ENCODE measurements at regions not wholly inside any gene's neighbourhood (a gene's known extent, or its start where the extent isn't known, plus 50 kb on each side); places are given as distances from the start of the nearest gene placed in this dataset.
"Not testable (repeated sequence)": the region's sequence is repeated elsewhere in the genome, so short reads cannot be mapped to it uniquely, and the experiment has no call there.

DNA sequence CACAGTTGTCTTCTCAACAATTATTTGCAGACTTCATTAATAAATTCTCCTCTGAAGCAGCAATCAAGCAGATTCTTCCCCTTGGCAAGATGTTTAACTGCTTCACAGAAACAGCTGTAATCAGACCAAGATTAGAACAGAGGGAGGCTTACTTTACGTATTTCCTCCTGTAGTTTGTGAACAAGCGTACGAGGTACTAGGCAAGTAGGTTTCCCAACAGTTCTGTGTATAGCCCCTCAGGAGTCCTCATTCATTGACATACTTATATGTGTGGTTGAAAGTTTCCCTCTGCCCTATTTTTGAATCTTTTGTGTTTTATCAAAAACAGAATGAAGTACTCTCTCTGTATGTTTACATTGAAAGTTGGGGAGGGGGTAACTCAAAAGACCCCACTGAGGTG lies 128.0 kb downstream of the SPATA31D1 start:
- no peak for DNase-seq (ENCODE audit: low spot score)

DNA sequence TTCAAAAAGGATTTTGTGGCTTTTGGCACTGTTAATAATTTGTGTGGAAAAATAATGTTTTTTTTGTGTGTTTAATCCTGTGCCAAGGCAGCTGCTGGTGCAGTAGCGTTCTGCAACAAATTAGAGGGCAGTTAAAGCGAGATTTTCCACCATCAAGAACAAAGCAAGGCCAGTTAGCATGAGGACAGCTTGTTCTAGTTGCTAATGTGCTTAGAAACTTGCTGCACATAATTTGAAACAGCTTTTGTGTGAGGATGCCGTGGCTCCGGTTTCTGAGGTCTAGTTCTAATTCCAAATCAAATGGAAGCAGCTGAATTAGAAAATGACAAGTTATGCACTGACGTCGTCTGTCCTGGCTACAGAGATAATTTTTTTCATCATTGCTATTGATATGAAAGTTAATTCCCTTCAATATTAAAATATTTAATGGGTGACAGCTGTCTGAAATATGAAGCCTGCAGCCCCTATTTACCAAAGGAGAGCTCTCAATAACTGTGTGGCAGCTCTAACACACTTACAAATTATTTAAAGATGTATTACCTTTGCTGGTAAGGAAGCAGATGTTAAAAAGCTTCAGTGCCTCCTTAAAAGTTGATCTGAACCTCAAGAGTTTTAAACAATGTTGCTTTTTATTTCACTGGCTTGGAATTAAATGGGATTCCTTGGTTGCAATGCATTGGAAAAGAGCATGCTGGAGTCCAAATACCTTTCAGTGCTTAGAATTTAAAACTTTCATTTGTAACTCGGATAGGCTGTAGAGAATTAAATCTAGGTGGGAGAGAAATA lies 128.6 kb downstream of the SPATA31D1 start:
- no peak for DNase-seq (ENCODE audit: low spot score)

DNA sequence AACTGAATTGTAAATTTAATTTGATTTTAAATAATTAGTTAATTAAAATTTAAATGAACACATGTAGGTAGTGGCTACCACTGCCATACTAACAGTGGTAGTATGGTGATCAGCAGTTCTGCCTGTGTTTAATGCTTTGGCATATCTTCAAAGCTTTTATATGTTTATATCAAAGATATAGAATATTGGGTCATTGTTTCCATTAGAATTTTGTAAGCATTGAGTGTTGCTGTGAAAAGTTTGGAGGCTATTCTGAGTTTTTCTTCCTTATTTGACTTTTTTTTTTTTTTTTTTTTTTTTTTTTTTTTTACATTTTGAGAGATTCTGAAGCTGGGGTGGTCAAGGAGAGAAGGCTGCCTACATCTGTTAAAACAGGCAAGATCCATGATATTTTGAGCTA lies 134.2 kb downstream of the SPATA31D1 start:
- DNase-seq (ENCODE audit: low spot score), result no peak

DNA sequence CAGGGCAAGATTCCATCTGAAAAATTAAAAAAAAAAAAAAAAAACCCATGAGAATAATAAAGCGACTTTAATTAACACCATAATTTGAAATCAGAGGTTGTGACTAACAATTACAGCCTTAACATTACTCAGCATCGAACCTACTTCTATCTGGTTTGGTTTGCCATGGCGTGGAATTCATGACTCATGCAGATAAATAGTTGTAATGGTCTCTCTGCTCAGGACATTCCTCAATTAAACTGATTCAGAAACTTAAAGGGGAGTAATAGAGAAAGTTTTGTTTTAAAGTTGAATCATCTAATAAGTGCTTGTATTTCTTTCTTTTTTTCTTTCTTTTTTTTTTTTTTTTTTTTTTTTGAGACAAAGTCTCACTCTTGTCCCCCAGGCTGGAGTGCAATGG lies 135.5 kb downstream of the SPATA31D1 start:
- no peak for DNase-seq (ENCODE audit: low spot score)

DNA sequence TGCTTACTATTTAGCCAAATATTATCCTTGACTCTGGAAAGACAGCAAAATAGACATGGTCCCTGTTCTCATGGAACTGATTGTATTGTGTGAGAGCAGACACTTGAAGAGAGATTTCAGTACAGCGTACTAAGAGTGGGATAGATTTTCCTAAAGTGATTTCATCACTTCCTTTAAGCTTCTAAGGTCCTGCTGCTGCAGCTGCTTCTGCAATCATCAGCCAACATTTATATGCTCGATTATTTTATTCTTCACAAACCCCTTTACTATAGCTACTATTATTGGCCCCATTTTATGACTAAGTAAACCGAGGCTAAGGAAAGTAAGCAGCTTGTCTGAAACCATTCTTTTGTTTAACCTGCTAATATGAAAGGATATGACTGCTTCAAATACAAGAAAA lies 137.7 kb downstream of the SPATA31D1 start:
- DNase-seq (ENCODE audit: low spot score), result no peak

DNA sequence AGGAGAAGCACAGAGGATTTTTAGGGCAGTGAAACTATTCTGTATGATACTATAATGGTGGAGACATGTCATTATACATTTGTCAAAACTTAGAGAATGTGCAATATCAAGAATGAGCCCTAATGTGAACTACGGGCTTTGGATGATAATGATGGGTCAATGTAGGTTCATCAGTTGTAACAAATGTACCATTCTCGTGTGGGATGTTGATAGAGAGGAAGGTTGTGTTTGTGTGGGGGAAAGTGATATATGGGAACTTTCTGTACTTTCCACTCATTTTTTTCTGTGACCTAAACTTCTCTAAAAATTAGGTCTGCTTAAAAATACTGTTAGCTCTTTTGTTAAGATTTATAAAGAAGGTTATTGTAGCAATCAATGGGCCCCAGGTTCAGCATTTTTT lies 138.9 kb downstream of the SPATA31D1 start:
- no peak for DNase-seq (ENCODE audit: low spot score)

DNA sequence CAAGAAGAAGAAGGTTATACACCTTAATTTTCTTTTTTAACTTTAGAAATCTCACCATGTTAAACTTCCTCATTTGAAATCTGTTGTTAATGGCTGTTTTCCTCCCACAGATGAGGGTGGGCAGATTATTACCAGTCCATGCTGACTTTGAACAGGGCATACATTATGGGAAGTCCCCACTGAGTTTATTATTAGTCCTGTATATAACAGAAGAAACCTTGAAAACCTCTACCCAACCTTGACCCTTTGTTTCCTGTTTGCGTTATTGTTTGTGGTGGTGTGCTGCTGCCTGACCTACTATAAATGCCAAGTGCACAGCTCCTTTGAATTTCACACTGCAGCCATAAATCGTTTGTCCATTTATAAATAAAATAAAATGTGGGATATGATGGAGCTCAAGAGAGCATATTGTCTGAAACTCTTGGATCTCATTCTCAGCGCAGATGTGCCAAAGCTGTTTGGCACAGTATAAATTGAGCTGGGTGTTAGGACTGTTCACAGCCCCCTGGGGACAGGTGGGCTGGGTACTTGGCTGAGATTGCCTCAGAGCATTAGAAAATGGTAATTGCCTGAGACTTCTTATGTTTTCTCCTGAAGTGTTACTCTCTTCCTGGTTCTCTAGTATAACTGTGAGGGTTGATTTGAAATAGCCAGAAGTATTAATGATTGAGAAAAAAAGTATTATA lies 139.6 kb downstream of the SPATA31D1 start:
- no peak for DNase-seq (ENCODE audit: low spot score)

DNA sequence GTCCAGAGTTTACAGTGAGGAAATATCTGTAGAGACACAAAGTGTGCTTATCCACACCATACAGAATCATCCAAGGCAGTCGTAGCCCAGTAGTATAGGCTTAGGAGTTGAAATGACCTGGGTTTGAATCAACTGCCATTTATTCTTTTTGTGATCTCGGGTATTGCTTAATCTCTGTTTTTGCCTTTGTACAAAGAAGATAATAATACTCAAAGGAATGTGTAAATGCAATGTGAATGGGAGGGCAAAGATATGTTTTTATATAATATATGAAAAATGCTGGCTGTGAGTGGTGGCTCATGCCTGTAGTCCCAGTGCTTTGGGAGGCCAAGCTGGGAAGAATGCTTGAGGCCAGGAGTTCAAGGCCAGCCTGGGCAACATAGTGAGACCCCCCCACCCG lies 141.1 kb downstream of the SPATA31D1 start:
- no peak for DNase-seq (ENCODE audit: low spot score)

DNA sequence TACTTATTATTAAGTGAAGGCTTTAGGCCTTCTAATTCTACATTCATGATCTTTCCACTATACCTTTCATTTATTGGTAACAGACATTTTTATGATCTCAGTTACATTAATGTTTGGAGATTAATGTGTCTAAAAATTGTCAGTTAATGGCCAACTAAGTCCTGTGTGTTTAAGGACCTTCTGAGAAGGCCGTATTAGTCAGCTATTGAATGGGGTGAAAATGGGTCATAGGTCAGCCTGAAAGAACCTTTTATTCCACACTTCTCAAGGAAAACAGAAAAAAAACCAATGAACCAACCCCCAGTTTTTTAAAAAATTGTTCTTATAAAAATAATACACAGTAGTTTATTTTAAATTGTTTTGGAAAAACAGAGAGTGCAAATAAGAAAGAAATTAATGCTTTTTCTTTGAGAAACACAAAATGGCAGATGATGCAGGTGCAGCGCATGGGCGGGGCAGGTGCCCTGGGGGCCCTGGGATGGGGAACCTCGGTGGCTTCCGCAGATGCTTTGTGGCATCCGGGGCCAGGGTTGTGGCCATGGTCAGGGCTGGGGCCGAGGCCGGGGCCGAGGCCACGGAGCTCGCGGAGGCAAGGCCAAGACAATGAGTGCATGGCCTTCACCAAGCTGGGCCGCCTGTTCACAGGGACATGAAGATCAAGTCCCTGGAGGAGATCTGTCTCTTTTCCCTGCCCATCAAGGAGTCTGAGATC lies 141.9 kb downstream of the SPATA31D1 start:
- DNase-seq (ENCODE audit: low spot score), result no peak

DNA sequence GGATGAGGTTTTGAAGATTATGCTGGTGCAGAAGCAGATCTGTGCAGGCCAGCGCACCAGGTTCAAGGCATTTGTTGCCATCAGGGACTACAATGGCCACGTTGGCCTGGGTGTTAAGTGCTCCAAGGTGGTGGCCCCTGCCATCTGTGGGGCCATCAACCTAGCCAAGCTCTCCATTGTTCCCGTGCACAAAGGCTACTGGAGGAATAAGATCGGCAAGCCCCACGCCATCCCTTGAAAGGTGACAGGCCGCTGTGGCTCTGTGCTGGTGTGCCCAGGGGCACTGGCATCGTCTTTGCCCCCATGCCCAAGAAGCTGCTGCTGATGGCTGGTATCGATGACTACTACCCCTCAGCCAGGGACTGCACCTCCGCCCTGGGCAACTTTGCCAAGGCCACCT lies 142.5 kb downstream of the SPATA31D1 start:
- DNase-seq (ENCODE audit: low spot score), result no peak

DNA sequence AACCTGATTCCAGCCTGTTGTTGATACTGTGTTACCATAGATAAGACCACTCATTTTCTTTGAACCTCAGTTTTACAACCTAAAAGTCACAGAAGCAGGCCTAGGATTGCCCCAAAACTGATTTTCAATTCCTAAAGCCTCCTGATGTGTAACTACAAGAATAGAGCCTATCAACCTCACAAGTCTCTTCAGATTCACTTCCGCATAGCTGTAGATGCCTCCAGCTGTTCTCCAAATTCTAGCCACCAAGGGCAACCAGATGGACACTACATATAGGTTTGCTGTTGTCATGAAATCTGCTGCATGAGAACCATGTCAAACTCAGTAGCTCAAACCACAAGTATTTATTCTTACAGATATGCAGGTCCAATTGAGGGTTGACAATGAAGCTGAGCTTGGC lies 143.5 kb downstream of the SPATA31D1 start:
- DNase-seq (ENCODE audit: low spot score), result no peak

DNA sequence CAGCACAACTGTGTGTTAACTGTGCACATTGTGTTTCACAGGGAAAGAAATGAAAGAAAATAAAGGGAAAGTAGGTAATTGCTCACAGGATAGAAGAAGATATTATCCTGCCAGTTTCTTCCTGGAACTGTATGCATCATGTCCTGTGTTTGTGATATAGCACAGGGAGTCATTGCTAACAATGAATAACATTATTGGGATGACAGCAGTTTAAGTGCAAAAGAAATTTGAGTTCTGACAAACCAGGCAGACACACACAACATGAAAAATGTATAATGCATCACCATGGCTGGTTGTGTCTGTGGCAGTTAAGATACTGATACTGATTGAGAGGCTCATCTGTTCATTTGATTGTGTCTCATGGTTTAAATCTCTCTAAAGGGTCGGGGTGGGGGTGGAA lies 145.4 kb downstream of the SPATA31D1 start:
- DNase-seq (ENCODE audit: low spot score), result no peak

DNA sequence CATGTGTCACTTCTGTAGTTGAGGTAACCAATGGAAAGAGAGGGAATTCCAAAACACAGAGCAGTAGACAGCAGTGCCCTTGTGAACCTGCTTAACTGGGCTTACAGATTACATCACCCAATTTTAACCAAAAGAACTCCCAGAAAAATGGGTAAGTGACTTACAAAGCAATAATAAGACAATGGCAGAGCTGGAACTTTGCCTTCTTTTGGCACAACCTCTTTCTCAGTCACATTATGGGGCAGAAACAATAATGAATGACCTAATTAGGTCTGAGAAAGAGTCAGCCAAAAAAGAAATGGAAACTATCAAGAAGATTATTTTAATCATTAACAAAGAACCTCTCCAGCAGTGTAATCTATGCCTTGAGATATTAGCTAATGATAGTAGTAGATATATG lies 146.5 kb downstream of the SPATA31D1 start:
- no peak for DNase-seq (ENCODE audit: low spot score)

DNA sequence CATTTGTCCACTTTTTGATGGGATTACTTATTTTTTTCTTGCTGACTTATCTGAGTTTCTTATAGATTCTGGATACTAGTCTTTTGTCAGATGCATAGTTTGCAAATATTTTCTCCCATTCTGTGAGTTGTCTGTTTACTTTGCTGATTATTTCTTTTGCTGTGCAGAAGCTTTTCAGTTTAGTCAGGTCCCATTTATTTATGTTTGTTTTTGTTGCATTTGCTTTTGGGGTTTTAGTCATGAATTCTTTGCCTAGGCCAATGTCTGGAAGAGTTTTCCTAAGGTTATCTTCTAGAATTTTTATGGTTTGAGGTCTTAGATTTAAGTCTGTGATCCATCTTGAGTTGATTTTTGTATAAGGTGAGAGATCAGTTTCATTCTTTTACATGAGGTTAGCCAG lies 149.5 kb downstream of the SPATA31D1 start:
- DNase-seq (ENCODE audit: low spot score), result not testable (repeated sequence)

DNA sequence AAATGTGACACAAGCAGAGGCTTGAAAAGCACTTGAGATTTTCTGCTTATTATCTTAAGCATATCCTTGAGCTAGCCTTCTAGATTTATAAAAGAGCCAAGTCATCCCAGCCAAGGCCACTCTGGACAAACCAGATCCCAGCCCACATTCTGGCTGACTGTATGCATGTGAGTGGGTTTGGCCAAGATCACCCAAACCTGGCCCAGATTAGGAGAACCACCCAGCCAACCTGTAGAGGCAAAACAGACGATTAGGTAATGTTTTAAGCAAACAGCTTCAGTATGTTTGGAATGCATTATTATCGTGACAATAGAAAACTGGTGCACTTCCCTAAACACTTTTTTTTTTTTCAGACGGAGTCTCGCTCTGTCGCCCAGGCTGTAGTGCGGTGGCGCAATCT lies 151.9 kb downstream of the SPATA31D1 start:
- no peak for DNase-seq (ENCODE audit: low spot score)

DNA sequence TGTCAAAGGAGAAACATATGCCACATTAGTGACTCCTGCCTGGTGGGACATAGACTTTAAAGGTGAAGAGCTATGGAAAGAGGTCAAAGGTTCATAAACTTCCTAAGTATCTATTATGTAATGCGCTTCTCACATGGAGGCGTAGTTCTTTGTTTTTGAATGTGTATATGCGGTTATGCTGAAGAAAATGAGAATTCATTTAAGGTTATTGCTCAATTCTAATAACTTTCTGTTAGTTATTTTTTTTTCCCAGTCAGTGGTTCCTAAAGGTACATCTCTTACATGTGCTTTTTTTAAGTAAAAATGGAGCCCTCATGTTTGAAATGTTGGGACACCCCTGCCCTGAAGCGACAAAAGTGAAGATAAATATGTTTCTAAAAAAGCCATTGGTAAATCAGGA lies 156.2 kb downstream of the SPATA31D1 start:
- DNase-seq (ENCODE audit: low spot score), result no peak

DNA sequence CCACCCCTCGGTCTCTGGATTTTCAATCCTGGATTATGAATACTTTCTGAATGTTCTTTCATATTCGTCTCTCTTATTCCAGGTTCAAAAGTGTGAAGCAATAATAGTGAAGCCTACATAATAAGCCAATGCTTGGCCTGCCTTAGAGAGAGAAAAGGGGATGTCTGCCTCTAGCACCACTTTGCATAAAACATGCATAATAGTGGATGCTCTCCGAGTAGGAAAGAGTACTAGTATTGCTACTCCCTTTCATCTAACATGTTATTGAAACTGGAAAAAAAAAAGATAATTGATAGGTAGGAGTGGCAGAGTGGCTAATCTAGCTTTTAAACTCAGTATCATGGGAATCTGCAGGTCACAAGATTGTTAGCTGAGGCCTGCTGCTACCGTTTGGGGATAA lies 158.1 kb downstream of the SPATA31D1 start:
- DNase-seq (ENCODE audit: low spot score), result no peak

DNA sequence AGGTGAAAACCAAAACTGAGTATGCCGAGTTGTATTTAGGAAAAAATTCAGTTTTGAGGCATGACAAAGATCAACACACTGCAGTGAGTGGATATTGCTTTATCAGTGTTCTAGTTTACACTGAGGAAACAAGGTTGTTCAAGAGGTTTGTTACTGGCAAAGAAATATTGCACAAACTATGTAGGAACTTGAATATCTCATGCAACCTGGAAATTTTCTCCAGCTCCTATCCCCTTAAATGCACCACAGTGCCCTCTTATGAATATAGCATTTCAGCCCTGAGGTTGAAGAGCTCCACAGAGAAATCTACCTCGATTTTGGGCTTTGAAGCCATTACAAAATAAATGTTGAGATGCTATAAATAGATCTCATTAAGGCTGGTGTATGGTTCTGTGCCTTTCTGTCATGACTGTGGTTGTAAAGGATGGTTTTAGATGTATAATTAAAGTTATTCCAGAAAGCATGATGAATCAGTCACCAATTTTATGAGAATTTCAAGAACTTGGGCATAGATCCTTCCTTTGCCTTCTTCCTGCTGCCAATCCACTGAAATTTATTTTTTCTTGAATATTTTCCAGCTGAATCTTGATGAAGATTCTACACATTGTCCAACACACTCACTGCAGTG lies 159.3 kb downstream of the SPATA31D1 start:
- no peak for DNase-seq (ENCODE audit: low spot score)

DNA sequence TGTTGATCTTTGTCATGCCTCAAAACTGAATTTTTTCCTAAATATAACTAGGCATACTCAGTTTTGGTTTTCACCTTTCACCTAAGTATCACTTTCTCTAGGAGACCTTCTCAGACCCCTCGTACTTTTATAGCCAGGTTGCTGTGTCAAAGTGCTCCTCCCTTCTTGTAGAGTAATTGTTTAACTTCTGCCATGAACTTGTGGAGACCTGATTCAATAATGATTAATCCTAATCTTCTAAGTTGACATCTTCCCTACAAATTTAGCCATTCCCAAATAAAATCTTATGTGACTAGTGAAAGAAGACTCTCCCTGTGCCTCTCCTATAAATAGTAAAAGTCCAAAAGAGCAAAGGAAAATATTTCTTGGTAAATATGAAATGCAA lies 159.8 kb downstream of the SPATA31D1 start:
- no peak for DNase-seq (ENCODE audit: low spot score)

DNA sequence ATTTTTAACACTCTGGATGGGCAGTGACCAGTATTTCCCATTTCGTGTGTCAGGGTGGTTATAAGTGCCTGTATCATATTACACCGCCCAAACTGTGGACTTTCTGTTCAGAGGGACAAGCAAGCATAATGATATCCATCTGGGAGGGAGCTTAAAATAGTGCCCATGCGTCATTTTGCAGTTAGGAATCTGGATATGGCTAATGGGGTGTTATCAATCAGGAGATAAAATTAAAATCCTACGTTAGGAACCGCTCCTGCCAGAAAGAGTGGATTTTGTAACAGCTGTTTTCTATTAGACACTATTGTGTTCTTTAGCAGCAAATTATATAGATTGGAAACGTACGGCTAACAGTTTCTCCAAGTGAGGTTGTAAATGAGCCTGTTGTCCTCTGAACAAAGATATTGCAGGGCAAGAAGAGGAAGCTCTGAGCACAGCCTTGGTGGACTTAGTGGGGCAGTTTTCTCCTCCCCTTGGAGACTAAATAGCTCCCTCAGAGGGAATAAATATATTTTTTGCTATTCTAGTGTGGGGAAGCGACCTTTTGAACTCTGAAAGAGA lies 160.4 kb downstream of the SPATA31D1 start:
- DNase-seq (ENCODE audit: low spot score), result peak; percentile 91

DNA sequence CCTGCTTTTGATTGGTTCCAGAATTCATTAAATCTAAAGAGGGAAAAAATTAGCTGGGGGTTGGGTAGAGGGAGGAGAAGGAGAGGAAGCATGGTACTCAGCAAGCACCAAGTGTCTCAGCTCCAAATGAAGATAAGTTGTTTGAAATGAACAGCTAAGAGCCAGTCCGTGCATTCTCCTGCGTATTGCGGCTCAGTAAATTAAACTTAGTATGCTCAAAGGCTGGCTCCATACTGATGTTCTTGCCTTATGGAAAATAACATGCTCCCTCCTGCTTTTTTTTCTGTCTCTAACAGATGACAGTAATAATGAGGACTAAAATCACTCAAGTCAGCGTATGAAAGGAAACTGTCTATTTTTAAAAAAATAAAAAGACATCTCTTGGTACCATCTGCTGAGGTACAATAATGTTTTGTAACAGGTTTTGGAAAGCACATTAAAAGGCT lies 161.0 kb downstream of the SPATA31D1 start:
- no peak for DNase-seq (ENCODE audit: low spot score)

DNA sequence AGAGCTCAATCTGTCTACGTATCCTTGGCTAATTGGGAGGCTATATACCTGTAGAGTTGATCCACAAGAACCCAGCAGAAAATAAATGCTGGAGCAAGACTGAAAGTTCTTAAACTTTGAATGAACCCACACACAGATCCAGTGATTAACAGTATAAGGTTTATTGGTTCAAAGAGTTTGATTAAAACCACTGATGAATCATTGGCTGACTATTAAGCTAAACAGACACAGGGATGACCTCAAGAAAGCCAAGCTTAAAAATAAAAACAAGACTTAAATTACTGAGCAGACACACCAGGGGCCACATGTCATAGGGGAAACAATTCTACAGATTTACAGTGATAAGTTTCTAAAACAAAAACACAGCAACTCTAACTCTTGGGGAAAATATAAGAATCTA lies 163.6 kb downstream of the SPATA31D1 start:
- no peak for DNase-seq (ENCODE audit: low spot score)

Measured in SK-N-DZ (cell line).